Stomach (tissue), 8 donors: ENCODE measurements at regions not wholly inside any gene's neighbourhood (a gene's known extent, or its start where the extent isn't known, plus 50 kb on each side); places are given as distances from the start of the nearest gene placed in this dataset.
"Not testable (repeated sequence)": the region's sequence is repeated elsewhere in the genome, so short reads cannot be mapped to it uniquely, and the experiment has no call there.

Experiments
- DNase-seq, 2 donors: peaks; one replicate each; pipeline versions ENCODE4 v3.0.0 to v3.0.0-alpha.2; 2013 to 2019
- H3K27ac ChIP-seq, 5 donors: fragments of 200-600 bp in 4 of 5; sonication (generic) in 4 of 5; one replicate each; pipeline ENCODE4 v1.5.1; 2013 to 2019; ENCODE audit warnings: mild to moderate bottlenecking in 1 of 5, moderate library complexity in 1 of 5
- H3K27me3 ChIP-seq, 3 donors: fragments of 200-600 bp; sonication (generic); one replicate each; pipeline ENCODE4 v1.5.1; 2017 to 2019; ENCODE audit warnings: mixed run types in 1 of 3
- H3K36me3 ChIP-seq, 4 donors: fragments of 200-600 bp; sonication (generic); 1 replicate in 3 of 4; 2 replicates in 1 of 4; pipeline ENCODE4 v1.5.1; 2016 to 2019
- H3K4me1 ChIP-seq, 4 donors: fragments of 200-600 bp; sonication (generic); one replicate each; pipeline ENCODE4 v1.5.1; 2016 to 2019
- H3K4me3 ChIP-seq, 4 donors: fragments of 200-600 bp; sonication (generic) in 3 of 4; one replicate each; pipeline ENCODE4 v1.5.1; 2016 to 2019; ENCODE audit warnings: mild to moderate bottlenecking in 1 of 4
- H3K9me3 ChIP-seq, 4 donors: fragments of 200-600 bp; sonication (generic); one replicate each; pipeline ENCODE4 v1.5.1; 2016 to 2019
- EP300 ChIP-seq: sonication (generic); formaldehyde crosslinking; IDR thresholded peaks from one replicate; pipeline ENCODE4 v1.6.1; 2017; ENCODE audit warnings: antibody characterized with exemption
- POLR2A ChIP-seq, 4 donors: fragments of 450-650 bp; IDR thresholded peaks; one replicate each; pipeline ENCODE4 v1.6.1; 2016; ENCODE audit warnings: antibody characterized with exemption in 4 of 4, control low read depth in 2 of 4, mild to moderate bottlenecking in 1 of 4, moderate library complexity in 1 of 4
- POLR2AphosphoS5 ChIP-seq, 3 donors: sonication (generic); formaldehyde crosslinking; IDR thresholded peaks; one replicate each; pipeline ENCODE4 v1.6.1; 2016; ENCODE audit warnings: antibody characterized with exemption in 3 of 3
- WGBS, 5 donors: extraction: QIAGEN DNeasy Blood & Tissue Kit in 3 of 5; methylation state at CpG; one replicate each; pipeline versions ENCODE4 v1.1.5 to v1.1.7; 2013 to 2018; 5-methylcytosine and 5-hydroxymethylcytosine counted together
- intact Hi-C: fragments of 100-400 bp; cut with DNase I; formaldehyde crosslinking; loops from one replicate; pipeline ENCODE4 v1.15.1; 2023; ENCODE audit warnings: low total_unique reads
- TF ChIP-seq, protein P1 (sequence below), 7 experiments: fragments of 450-650 bp in 4 of 7; fragments of 200-600 bp in 3 of 7; sonication (generic) in 3 of 7; IDR thresholded peaks; one replicate each; pipeline ENCODE4 v1.5.1; 2016 to 2019; ENCODE audit warnings: antibody characterized with exemption in 7 of 7, control low read depth in 2 of 7, mild to moderate bottlenecking in 1 of 7
- donor health status: healthy with polysubstance abuse.
- donor health status: Bipolar disorder and iron deficiency.
- donor health status: healthy.

DNA sequence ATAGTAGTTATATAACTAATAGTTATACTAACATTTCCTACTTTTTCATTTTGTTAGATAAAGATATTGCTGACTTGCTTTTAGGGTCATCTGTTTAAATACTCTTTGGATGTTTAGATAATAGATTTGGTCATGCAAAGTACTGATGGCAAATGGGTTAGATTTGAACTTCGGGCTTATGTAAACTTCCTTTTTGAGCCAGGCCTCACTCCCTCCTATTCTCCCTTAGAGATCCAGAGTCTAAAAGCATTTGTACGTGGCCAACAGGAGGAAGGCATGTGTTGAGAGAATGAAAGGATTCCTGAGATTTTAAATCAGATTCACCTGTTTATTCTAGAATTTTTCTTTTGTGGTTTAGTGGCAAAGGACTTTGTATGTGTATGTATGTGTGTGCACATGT is 106.4 kb upstream of the GBE1 start:
- Histone ChIP-seq H3K36me3 (no peaks in the 10 kb centered on the region), H3K4me3 (no peak overlapping the region), H3K4me1 (peaks cover 0 to 9% (median 0%) of the 10 kb centered on the region in 4 donors), H3K27ac (no peak overlapping the region), H3K9me3 (no peaks in the 10 kb centered on the region), H3K27me3 (no peaks in the 10 kb centered on the region)
- WGBS, 5 donors = 40 to 57% (median 48%) methylated on average over 2 of the region's 2 CpGs
- no peak for DNase-seq
- intact Hi-C loops = no loop called here
- TF ChIP-seq POLR2AphosphoS5 (IDR thresholded peaks at IDR 0.05) = no peak
- no peak for TF ChIP-seq EP300
- TF ChIP-seq POLR2A (IDR thresholded peaks at IDR 0.05) = no peak
- TF ChIP-seq, protein P1, sequence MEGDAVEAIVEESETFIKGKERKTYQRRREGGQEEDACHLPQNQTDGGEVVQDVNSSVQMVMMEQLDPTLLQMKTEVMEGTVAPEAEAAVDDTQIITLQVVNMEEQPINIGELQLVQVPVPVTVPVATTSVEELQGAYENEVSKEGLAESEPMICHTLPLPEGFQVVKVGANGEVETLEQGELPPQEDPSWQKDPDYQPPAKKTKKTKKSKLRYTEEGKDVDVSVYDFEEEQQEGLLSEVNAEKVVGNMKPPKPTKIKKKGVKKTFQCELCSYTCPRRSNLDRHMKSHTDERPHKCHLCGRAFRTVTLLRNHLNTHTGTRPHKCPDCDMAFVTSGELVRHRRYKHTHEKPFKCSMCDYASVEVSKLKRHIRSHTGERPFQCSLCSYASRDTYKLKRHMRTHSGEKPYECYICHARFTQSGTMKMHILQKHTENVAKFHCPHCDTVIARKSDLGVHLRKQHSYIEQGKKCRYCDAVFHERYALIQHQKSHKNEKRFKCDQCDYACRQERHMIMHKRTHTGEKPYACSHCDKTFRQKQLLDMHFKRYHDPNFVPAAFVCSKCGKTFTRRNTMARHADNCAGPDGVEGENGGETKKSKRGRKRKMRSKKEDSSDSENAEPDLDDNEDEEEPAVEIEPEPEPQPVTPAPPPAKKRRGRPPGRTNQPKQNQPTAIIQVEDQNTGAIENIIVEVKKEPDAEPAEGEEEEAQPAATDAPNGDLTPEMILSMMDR (IDR thresholded peaks at IDR 0.05) = no peak

DNA sequence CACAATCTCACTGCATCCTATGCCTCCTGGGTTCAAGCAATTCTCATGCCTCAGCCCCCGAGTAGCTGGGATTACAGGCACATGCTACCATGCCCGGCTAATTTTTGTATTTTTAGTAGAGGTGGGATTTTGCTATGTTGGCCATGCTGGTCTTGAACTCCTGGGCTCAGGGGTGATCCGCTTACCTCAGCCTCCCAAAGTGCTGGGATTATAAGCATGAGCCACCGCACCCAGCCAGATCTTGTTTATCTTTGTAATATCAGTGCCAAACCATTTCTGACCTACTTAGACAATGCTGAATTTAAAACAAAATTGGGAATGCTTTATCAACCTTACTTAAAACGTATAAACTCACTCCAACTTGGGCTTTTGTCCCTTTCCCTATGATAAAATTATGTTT is 103.7 kb upstream of the GBE1 start:
- H3K4me3 ChIP-seq, intact Hi-C loops, H3K9me3 ChIP-seq, H3K27me3 ChIP-seq, H3K4me1 ChIP-seq, H3K27ac ChIP-seq, H3K36me3 ChIP-seq, DNase-seq: not testable (repeated sequence)
- 75 to 85% (median 77%) methylated on average over 5 of the region's 5 CpGs for WGBS, 5 donors

DNA sequence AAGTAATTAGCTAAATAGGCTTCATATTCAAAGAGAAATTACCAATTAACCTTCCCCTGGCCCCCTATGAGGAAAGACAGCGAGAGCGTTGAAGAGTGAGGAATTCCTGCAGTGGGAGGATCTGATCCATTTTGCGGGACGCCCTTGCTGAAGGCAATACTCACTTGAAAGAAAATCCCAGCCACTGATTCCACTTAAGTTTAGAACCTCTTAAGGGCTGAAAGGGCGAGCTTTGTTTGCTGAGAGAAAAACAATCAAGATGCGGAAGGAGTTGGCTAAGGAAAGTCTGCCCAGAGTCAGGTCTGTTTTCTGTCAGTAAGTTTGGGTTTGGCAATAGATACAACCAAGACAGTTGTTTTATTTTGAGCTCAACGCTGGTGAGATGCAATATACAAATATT is 102.8 kb upstream of the GBE1 start:
- WGBS, 5 donors = 27 to 44% (median 38%) methylated on average over 7 of the region's 7 CpGs
- TF ChIP-seq, protein P1 (IDR thresholded peaks at IDR 0.05) = no peak
- no peak for TF ChIP-seq EP300
- TF ChIP-seq POLR2A (IDR thresholded peaks at IDR 0.05) = no peak
- TF ChIP-seq POLR2AphosphoS5 (IDR thresholded peaks at IDR 0.05) = no peak
- no peak overlapping the region for H3K4me3 ChIP-seq
- H3K27me3 ChIP-seq = no peaks in the 10 kb centered on the region
- no peak overlapping the region for H3K27ac ChIP-seq
- DNase-seq = peak in 1 of 2 donors; percentile 10
- no peaks in the 10 kb centered on the region for H3K9me3 ChIP-seq
- intact Hi-C loops = no loop called here
- H3K36me3 ChIP-seq = no peaks in the 10 kb centered on the region
- peaks cover 0 to 9% (median 0%) of the 10 kb centered on the region in 4 donors for H3K4me1 ChIP-seq

DNA sequence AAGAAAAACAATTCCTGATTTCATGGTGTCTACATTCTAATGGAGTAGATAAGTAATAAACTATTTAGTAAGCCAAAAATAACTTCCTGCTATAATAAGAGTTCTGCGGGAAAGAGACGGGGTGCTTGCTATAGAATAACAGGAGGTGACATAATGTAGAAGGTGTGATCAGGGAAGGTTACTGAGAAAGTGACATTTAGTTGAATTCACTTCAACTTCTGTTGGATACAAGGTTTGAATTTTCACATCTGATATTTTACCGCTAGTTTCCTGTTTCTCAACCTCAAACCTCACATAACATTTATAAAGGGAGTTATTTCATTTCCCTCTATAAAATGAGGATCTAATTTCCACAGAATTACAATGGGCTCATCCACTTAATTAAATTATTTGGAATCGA is 102.3 kb upstream of the GBE1 start:
- DNase-seq = no peak
- Histone ChIP-seq H3K27me3 (no peaks in the 10 kb centered on the region), H3K36me3 (no peaks in the 10 kb centered on the region), H3K4me3 (no peak overlapping the region), H3K4me1 (peaks cover 0 to 9% (median 0%) of the 10 kb centered on the region in 4 donors), H3K27ac (no peak overlapping the region), H3K9me3 (no peaks in the 10 kb centered on the region)
- intact Hi-C loops = no loop called here
- WGBS, 5 donors = 63 to 72% (median 65%) methylated on average over 4 of the region's 4 CpGs
- TF ChIP-seq POLR2A (IDR thresholded peaks at IDR 0.05) (no peak), POLR2AphosphoS5 (IDR thresholded peaks at IDR 0.05) (no peak), EP300 (no peak)
- TF ChIP-seq, protein P1 (IDR thresholded peaks at IDR 0.05) = no peak

DNA sequence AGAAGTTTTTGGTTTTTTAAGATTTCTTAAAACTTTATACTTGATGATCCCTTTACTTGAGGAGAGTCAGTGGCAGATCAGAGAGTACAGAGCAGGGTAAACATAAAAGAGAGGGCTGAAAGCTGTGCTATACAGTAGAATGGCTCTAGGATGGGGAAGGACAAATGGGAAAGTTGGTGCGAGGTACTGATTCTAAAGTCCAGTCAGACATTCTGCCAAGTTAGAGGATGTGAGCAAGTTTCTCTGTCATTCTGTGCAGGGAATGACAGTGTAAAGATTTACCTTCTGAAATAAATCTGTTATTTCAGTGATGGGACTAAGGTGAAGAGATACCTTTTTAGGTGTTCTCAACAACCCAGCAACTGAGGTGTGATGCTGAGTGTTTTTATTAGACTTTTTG is 100.1 kb upstream of the GBE1 start:
- no peak for DNase-seq
- H3K27ac ChIP-seq = no peak overlapping the region
- TF ChIP-seq POLR2AphosphoS5 (IDR thresholded peaks at IDR 0.05) (no peak), POLR2A (IDR thresholded peaks at IDR 0.05) (no peak), EP300 (no peak)
- TF ChIP-seq, protein P1 (IDR thresholded peaks at IDR 0.05) = no peak
- 82 to 97% (median 94%) methylated on average over 1 of the region's 1 CpG for WGBS, 5 donors
- intact Hi-C loops = no loop called here
- no peak overlapping the region for H3K4me3 ChIP-seq
- H3K36me3 ChIP-seq = no peaks in the 10 kb centered on the region
- no peaks in the 10 kb centered on the region for H3K27me3 ChIP-seq
- no peaks in the 10 kb centered on the region for H3K9me3 ChIP-seq
- peaks cover 0 to 9% (median 0%) of the 10 kb centered on the region in 4 donors for H3K4me1 ChIP-seq
